ENCODE measurements at regions not wholly inside any gene's neighbourhood (a gene's known extent, or its start where the extent isn't known, plus 50 kb on each side); places are given as distances from the start of the nearest gene placed in this dataset.

DNA sequence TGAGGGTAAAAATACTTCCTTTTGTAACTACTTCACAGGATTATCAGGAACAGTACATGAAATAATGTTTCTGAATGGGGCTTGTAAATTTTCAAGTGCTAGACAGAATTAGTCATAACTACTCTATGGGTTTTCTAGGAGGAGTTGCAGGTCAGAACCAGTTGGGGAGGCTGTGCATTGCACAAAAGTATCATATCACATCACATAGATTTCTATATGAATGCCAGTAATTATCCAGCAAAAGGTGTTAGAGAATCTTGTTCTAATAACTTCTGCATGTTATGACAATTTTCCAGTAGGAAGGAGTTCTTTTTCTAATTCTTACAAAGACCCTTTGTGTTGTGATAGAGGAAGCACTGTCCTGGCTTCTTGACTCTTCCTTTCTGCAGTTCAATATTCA is 551.6 kb downstream of the COL12A1 start:
- Histone ChIP-seq H3K27ac (ENCODE audit: low read length in 2 of 2) (no peak overlapping the region), H3K4me3 (ENCODE audit: control extremely low read depth in 1 of 5, extremely low read depth in 1 of 5, insufficient read depth in 1 of 5, low read depth in 2 of 5, low read length in 4 of 5) (no peak overlapping the region), H2AFZ (ENCODE audit: insufficient read depth, low read depth, low read length, poor library complexity, severe bottlenecking) (no peak overlapping the region), H3K9ac (ENCODE audit: low read length) (no peak overlapping the region), H3K9me3 (ENCODE audit: control extremely low read depth in 1 of 3, control insufficient read depth in 2 of 3, insufficient read depth in 1 of 3, low read length in 2 of 3) (no peaks in the 10 kb centered on the region), H3K79me2 (ENCODE audit: control insufficient read depth, insufficient read depth, low read length) (no peaks in the 10 kb centered on the region), H3K36me3 (replicated peaks in 1 of 2; ENCODE audit: control extremely low read depth in 1 of 2, control insufficient read depth in 1 of 2, extremely low read depth in 1 of 2, insufficient read depth in 2 of 2, low read length in 1 of 2) (no peaks in the 10 kb centered on the region), H3K4me1 (ENCODE audit: control insufficient read depth in 2 of 2, insufficient read depth in 2 of 2, low read length in 2 of 2) (no peaks in the 10 kb centered on the region), H4K20me1 (ENCODE audit: control insufficient read depth, insufficient read depth, low read length, poor library complexity, severe bottlenecking) (no peaks in the 10 kb centered on the region), H3K4me2 (replicated peaks; ENCODE audit: low read depth, low read length, poor library complexity, severe bottlenecking) (no peak overlapping the region), H3K27me3 (replicated peaks in 1 of 4; ENCODE audit: control extremely low read depth in 1 of 4, control insufficient read depth in 3 of 4, insufficient read depth in 4 of 4, low read length in 3 of 4) (no peaks in the 10 kb centered on the region)
- Mint-ChIP-seq H3K9me3 (ENCODE audit: insufficient read depth) (no peaks in the 10 kb centered on the region), H3K4me1 (no peaks in the 10 kb centered on the region), H3K27ac (no peak overlapping the region), H3K4me3 (no peak overlapping the region), H3K27me3 (no peaks in the 10 kb centered on the region)
- TF ChIP-seq EZH2 (IDR thresholded peaks at IDR 0.05; ENCODE audit: borderline replicate concordance, insufficient read depth, low read depth, low read length, poor library complexity, severe bottlenecking) = no peak
- TF ChIP-seq, protein P1, sequence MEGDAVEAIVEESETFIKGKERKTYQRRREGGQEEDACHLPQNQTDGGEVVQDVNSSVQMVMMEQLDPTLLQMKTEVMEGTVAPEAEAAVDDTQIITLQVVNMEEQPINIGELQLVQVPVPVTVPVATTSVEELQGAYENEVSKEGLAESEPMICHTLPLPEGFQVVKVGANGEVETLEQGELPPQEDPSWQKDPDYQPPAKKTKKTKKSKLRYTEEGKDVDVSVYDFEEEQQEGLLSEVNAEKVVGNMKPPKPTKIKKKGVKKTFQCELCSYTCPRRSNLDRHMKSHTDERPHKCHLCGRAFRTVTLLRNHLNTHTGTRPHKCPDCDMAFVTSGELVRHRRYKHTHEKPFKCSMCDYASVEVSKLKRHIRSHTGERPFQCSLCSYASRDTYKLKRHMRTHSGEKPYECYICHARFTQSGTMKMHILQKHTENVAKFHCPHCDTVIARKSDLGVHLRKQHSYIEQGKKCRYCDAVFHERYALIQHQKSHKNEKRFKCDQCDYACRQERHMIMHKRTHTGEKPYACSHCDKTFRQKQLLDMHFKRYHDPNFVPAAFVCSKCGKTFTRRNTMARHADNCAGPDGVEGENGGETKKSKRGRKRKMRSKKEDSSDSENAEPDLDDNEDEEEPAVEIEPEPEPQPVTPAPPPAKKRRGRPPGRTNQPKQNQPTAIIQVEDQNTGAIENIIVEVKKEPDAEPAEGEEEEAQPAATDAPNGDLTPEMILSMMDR (IDR thresholded peaks at IDR 0.05) = no peak
- DNase-seq = no peak
- ChIA-PET POLR2A (no interaction called here), CTCF (no interaction called here)
- ATAC-seq (ENCODE audit: low read depth) = no peak
- intact Hi-C loops (cut with micrococcal nuclease) = no loop called here

DNA sequence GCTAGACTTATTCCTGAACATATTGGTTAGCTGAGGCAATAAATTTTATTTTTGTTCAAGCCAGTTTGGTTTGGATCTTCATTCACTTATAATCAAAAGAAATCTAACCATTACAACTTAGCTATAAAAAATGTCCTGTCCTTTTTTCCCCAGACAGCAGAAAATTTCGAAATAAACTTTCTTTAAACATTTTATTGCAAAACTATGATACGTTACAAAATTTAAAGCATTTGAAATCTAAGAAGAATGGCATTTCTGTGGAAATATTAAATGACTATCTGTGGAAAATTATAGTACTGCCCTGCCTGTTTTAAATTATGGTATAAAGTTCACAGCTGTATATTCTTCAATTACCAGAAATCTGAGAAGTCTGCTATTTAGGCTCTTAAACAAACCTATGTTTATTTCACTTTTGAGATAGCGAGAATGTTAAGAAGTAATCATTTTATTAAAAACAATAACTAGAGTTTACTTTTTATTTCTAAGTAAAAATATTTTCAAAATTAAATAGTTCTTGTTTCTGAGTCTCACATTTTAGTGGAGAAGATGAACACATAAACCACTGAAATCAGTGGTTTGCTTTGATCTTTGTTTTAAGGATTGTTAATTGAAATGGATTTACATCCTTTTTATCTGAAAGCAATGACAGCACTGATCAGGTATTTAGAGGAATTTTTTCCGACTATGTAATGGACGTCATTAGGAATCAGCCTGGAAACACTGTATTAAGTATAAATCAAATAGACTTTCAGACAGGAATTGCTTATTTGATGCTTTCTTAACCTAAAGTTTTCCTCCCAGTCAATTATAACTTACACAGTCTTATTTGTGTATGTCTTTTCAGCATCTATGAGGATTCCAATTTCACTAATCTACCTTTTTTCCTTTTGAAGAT is 553.7 kb downstream of the COL12A1 start:
- H2AFZ ChIP-seq (ENCODE audit: insufficient read depth, low read depth, low read length, poor library complexity, severe bottlenecking) = no peak overlapping the region
- no peaks in the 10 kb centered on the region for H3K27me3 ChIP-seq (replicated peaks in 1 of 4; ENCODE audit: control extremely low read depth in 1 of 4, control insufficient read depth in 3 of 4, insufficient read depth in 4 of 4, low read length in 3 of 4)
- Mint-ChIP-seq H3K4me1 (no peaks in the 10 kb centered on the region), H3K9me3 (ENCODE audit: insufficient read depth) (no peaks in the 10 kb centered on the region), H3K4me3 (no peak overlapping the region), H3K27me3 (no peaks in the 10 kb centered on the region), H3K27ac (no peak overlapping the region)
- no peaks in the 10 kb centered on the region for H3K9me3 ChIP-seq (ENCODE audit: control extremely low read depth in 1 of 3, control insufficient read depth in 2 of 3, insufficient read depth in 1 of 3, low read length in 2 of 3)
- no peaks in the 10 kb centered on the region for H3K36me3 ChIP-seq (replicated peaks in 1 of 2; ENCODE audit: control extremely low read depth in 1 of 2, control insufficient read depth in 1 of 2, extremely low read depth in 1 of 2, insufficient read depth in 2 of 2, low read length in 1 of 2)
- WGBS (ENCODE audit: insufficient coverage) = no CpG with 5 or more reads among the region's 5 CpGs
- ChIA-PET CTCF (no interaction called here), POLR2A (no interaction called here)
- no peaks in the 10 kb centered on the region for H3K4me1 ChIP-seq (ENCODE audit: control insufficient read depth in 2 of 2, insufficient read depth in 2 of 2, low read length in 2 of 2)
- no peak for DNase-seq
- H4K20me1 ChIP-seq (ENCODE audit: control insufficient read depth, insufficient read depth, low read length, poor library complexity, severe bottlenecking) = no peaks in the 10 kb centered on the region
- no peak overlapping the region for H3K9ac ChIP-seq (ENCODE audit: low read length)
- intact Hi-C loops (cut with micrococcal nuclease) = no loop called here
- TF ChIP-seq EZH2 (IDR thresholded peaks at IDR 0.05; ENCODE audit: borderline replicate concordance, insufficient read depth, low read depth, low read length, poor library complexity, severe bottlenecking) = no peak
- TF ChIP-seq, protein P1 (IDR thresholded peaks at IDR 0.05) = no peak
- H3K27ac ChIP-seq (ENCODE audit: low read length in 2 of 2) = no peak overlapping the region
- ATAC-seq (ENCODE audit: low read depth) = no peak
- no peak overlapping the region for H3K4me3 ChIP-seq (ENCODE audit: control extremely low read depth in 1 of 5, extremely low read depth in 1 of 5, insufficient read depth in 1 of 5, low read depth in 2 of 5, low read length in 4 of 5)
- H3K4me2 ChIP-seq (replicated peaks; ENCODE audit: low read depth, low read length, poor library complexity, severe bottlenecking) = no peak overlapping the region
- no peaks in the 10 kb centered on the region for H3K79me2 ChIP-seq (ENCODE audit: control insufficient read depth, insufficient read depth, low read length)
